Activated CD4-positive, CD25-positive, alpha-beta regulatory T cell treated with anti-CD3 and anti-CD28 coated beads, Interleukin-2, amount 50 U/mL, for 24 hours (primary cell): ENCODE measurements at regions not wholly inside any gene's neighbourhood (a gene's known extent, or its start where the extent isn't known, plus 50 kb on each side); places are given as distances from the start of the nearest gene placed in this dataset.

Experiments used
- ATAC-seq, 2 donors: fragments of 150-1000 bp; cut with Tn5 transposase; one replicate each; pipeline ENCODE4 v1.10.0; 2021; ENCODE audit warnings: mild to moderate bottlenecking in 1 of 2, moderate library complexity in 1 of 2

- no peak for ATAC-seq
Observed at GRCh38 chr3:167188592-167188991, 191.5 kb downstream of the ZBBX start.

- no peak for ATAC-seq
Observed at GRCh38 chr3:167187221-167187620, 192.9 kb downstream of the ZBBX start.

GRCh38 chr3:167184511-167184910, 195.6 kb downstream of the ZBBX start:
- no peak for ATAC-seq

- ATAC-seq: no peak
Observed at GRCh38 chr3:167172377-167172776, 207.7 kb downstream of the ZBBX start.

- ATAC-seq: no peak
Observed at GRCh38 chr3:167167491-167167890, 212.6 kb downstream of the ZBBX start.

GRCh38 chr3:167166594-167167253, 213.4 kb downstream of the ZBBX start:
- no peak for ATAC-seq

- ATAC-seq: no peak
Observed at GRCh38 chr3:167166012-167166411, 214.1 kb downstream of the ZBBX start.

- no peak for ATAC-seq
Observed at GRCh38 chr3:167163580-167163979, 216.5 kb downstream of the ZBBX start.

GRCh38 chr3:167162083-167162482, 218.0 kb downstream of the ZBBX start:
- no peak for ATAC-seq

- no peak for ATAC-seq
Observed at GRCh38 chr3:167160781-167161180, 219.3 kb downstream of the ZBBX start.

- ATAC-seq: no peak
Observed at GRCh38 chr3:167151636-167152035, 228.5 kb downstream of the ZBBX start.

- ATAC-seq: no peak
Observed at GRCh38 chr3:167148136-167148535, 232.0 kb downstream of the ZBBX start.

- no peak for ATAC-seq
Observed at GRCh38 chr3:167146911-167147310, 233.2 kb downstream of the ZBBX start.

GRCh38 chr3:167125612-167126407, 254.3 kb downstream of the ZBBX start:
- no peak for ATAC-seq

- ATAC-seq: no peak
Observed at GRCh38 chr3:167120828-167121227, 259.3 kb downstream of the ZBBX start.

- ATAC-seq: no peak
Observed at GRCh38 chr3:167116120-167116922, 263.8 kb downstream of the ZBBX start.

- ATAC-seq: no peak
Observed at GRCh38 chr3:167115331-167115934, 264.7 kb downstream of the ZBBX start.

GRCh38 chr3:167114619-167115018, 265.5 kb downstream of the ZBBX start:
- no peak for ATAC-seq

- ATAC-seq: no peak
Observed at GRCh38 chr3:167113035-167113830, 266.9 kb downstream of the ZBBX start.

- no peak for ATAC-seq
Observed at GRCh38 chr3:167110901-167111300, 269.2 kb downstream of the ZBBX start.

- no peak for ATAC-seq
Observed at GRCh38 chr3:167109746-167110145, 270.4 kb downstream of the ZBBX start.

GRCh38 chr3:167106456-167106855, 273.6 kb downstream of the ZBBX start:
- no peak for ATAC-seq
